Epithelial cell of esophagus (primary cell): ENCODE measurements at regions not wholly inside any gene's neighbourhood (a gene's known extent, or its start where the extent isn't known, plus 50 kb on each side); places are given as distances from the start of the nearest gene placed in this dataset.
A peak's percentile ranks its signal among the peaks of the same experiment; 100 is the strongest.
"Not testable (repeated sequence)": the region's sequence is repeated elsewhere in the genome, so short reads cannot be mapped to it uniquely, and the experiment has no call there.

Source experiments
- DNase-seq: peaks from one replicate; pipeline ENCODE4 v3.0.0; 2010; ENCODE audit warnings: low read depth
- H3K4me3 ChIP-seq: 2 replicates; pipeline ENCODE4 v1.5.1; 2011; ENCODE audit warnings: mild to moderate bottlenecking, low read length, control low read depth
- CTCF ChIP-seq: IDR thresholded peaks from 2 replicates; pipeline ENCODE4 v1.5.1; 2011; ENCODE audit warnings: low read depth, mild to moderate bottlenecking, low read length, control low read depth, inconsistent platforms; ENCODE audit not compliant: insufficient read depth; ENCODE audit errors: missing control alignments

GRCh38 chr2:58339548-58340243, 98.6 kb upstream of the FANCL start:
- no peak for TF ChIP-seq CTCF

GRCh38 chr2:58336416-58336815, 95.3 kb upstream of the FANCL start:
- no peak overlapping the region for H3K4me3 ChIP-seq
- TF ChIP-seq CTCF = no peak
- no peak for DNase-seq

More at GRCh38 chr2:58339548-58340243, 98.6 kb upstream of the FANCL start:
- no peak overlapping the region for H3K4me3 ChIP-seq
- DNase-seq = no peak

GRCh38 chr2:58334414-58334813, 93.3 kb upstream of the FANCL start:
- TF ChIP-seq CTCF = no peak
- no peak for DNase-seq
- H3K4me3 ChIP-seq = no peak overlapping the region

- not testable (repeated sequence) for DNase-seq, H3K4me3 ChIP-seq
These were observed 84.3 kb upstream of the FANCL start for GRCh38 chr2:58325296-58325895.

- no peak for TF ChIP-seq CTCF
- DNase-seq = no peak
- no peak overlapping the region for H3K4me3 ChIP-seq
These were observed 78.4 kb upstream of the FANCL start for GRCh38 chr2:58319481-58319880.

- not testable (repeated sequence) for DNase-seq
These were observed 77.8 kb upstream of the FANCL start for GRCh38 chr2:58318949-58319348.

GRCh38 chr2:58313926-58314325, 72.8 kb upstream of the FANCL start:
- no peak for TF ChIP-seq CTCF
- H3K4me3 ChIP-seq = no peak overlapping the region
- DNase-seq = peak; percentile 19

More at GRCh38 chr2:58318949-58319348, 77.8 kb upstream of the FANCL start:
- not testable (repeated sequence) for H3K4me3 ChIP-seq

- H3K4me3 ChIP-seq = no peak overlapping the region
- TF ChIP-seq CTCF = no peak
- DNase-seq = no peak
These were observed 67.3 kb upstream of the FANCL start for GRCh38 chr2:58308435-58308834.
